ENCODE measurements at regions not wholly inside any gene's neighbourhood (a gene's known extent, or its start where the extent isn't known, plus 50 kb on each side); places are given as distances from the start of the nearest gene placed in this dataset.

GRCh38 chr5:6307304-6307703 is 71.0 kb downstream of the MED10 start (continued):
- TF ChIP-seq YY1 (IDR thresholded peaks at IDR 0.05; ENCODE audit: low read depth, low read length) (no peak), POU5F1 (IDR thresholded peaks at IDR 0.05; ENCODE audit: low read depth, low read length) (no peak), SRF (IDR thresholded peaks at IDR 0.05; ENCODE audit: low read depth, low read length) (no peak), EP300 (IDR thresholded peaks at IDR 0.05; ENCODE audit: borderline replicate concordance in 1 of 2, low read depth in 2 of 2, low read length in 2 of 2) (no peak), KDM5A (IDR thresholded peaks at IDR 0.05; ENCODE audit: low read length) (no peak), PHF8 (conservative IDR thresholded peaks at IDR 0.05; ENCODE audit: low read depth, low read length) (no peak)

Data from H1 (cell line).